Adipocyte (in vitro differentiated cells): ENCODE measurements at regions not wholly inside any gene's neighbourhood (a gene's known extent, or its start where the extent isn't known, plus 50 kb on each side); places are given as distances from the start of the nearest gene placed in this dataset.
"Not testable (repeated sequence)": the region's sequence is repeated elsewhere in the genome, so short reads cannot be mapped to it uniquely, and the experiment has no call there.

Source experiments
- DNase-seq: peaks from one replicate; pipeline ENCODE4 v3.0.0-alpha.2; 2015; ENCODE audit warnings: low read depth
- H3K27me3 ChIP-seq: replicated peaks from 2 replicates; pipeline ENCODE4 v1.7.0; 2013; ENCODE audit warnings: mild to moderate bottlenecking, low read length, moderate library complexity; ENCODE audit not compliant: control insufficient read depth, insufficient read depth
- H3K36me3 ChIP-seq: 2 replicates; pipeline ENCODE4 v1.7.0; 2013; ENCODE audit warnings: low read length, mild to moderate bottlenecking, moderate library complexity; ENCODE audit not compliant: control insufficient read depth, insufficient read depth, severe bottlenecking
- H3K4me1 ChIP-seq: 2 replicates; pipeline ENCODE4 v1.7.0; 2013; ENCODE audit warnings: mild to moderate bottlenecking, low read length, moderate library complexity; ENCODE audit not compliant: control insufficient read depth, insufficient read depth
- H3K4me3 ChIP-seq: 2 replicates; pipeline ENCODE4 v1.7.0; 2013; ENCODE audit warnings: mild to moderate bottlenecking, low read length, moderate library complexity
- H3K9ac ChIP-seq: 2 replicates; pipeline ENCODE4 v1.7.0; 2013; ENCODE audit warnings: mild to moderate bottlenecking, low read length, moderate library complexity
- H3K9me3 ChIP-seq: 2 replicates; pipeline ENCODE4 v1.7.0; 2013; ENCODE audit warnings: mild to moderate bottlenecking, low read length, moderate library complexity; ENCODE audit not compliant: control insufficient read depth

GRCh38 chr2:131774955-131775555 lies 247.4 kb downstream of the CCDC74A start:
- not testable (repeated sequence) for H3K27me3 ChIP-seq, H3K9me3 ChIP-seq, H3K9ac ChIP-seq, H3K4me1 ChIP-seq, H3K36me3 ChIP-seq, DNase-seq, H3K4me3 ChIP-seq

DNA sequence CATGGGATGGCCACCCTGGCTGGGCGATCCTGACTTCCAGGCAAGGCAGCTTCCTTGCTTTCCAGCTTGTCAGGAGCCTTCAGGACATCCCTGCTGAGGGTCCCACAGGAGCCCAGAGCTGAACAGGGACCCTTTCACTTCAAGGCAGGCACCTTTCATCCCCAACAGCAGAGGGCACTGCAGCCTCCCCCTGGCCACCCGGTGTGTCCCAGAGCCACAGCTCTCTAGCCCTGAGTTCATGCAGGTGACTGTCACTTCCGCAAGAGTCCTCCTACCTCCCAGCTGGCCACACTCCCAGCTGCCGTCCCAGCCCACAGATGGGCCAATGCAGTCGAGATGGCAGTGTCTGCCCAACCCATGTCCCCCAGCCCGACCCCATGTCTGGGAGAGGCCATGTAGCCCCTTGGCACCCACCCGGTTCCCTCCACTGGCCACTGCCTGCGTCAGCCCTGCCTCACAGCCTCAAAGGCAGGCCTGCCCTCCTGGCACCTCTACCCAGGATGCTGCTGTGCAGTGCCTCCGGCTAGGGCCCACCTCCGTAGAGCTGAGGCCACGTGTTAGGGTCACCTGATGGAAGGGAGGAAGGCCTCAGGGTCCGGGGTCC lies 248.3 kb downstream of the CCDC74A start:
- H3K9ac ChIP-seq, DNase-seq, H3K27me3 ChIP-seq, H3K9me3 ChIP-seq, H3K4me1 ChIP-seq, H3K36me3 ChIP-seq, H3K4me3 ChIP-seq: not testable (repeated sequence)

DNA sequence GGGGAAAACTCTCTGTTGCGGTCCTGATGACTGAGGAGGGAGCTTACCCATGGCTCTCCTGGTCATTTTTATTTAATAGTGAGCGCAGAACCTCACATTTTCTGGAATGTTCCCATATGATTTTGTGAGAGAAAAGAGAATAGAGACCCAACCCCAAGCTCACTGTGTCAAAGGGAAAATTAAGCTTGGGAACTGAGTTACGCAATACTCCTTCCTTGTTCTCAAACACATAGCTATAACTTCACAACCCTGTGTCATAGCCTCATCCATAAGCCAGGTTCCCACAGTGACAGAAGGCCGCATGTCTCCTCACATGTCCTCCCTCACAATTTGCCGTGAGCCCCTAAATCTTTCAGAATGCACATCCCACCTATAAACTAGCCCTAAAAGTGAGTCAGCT lies 252.8 kb downstream of the CCDC74A start:
- H3K36me3 ChIP-seq, H3K4me3 ChIP-seq, H3K9me3 ChIP-seq, H3K9ac ChIP-seq, H3K27me3 ChIP-seq, H3K4me1 ChIP-seq: not testable (repeated sequence)
- peak; percentile 3 for DNase-seq

DNA sequence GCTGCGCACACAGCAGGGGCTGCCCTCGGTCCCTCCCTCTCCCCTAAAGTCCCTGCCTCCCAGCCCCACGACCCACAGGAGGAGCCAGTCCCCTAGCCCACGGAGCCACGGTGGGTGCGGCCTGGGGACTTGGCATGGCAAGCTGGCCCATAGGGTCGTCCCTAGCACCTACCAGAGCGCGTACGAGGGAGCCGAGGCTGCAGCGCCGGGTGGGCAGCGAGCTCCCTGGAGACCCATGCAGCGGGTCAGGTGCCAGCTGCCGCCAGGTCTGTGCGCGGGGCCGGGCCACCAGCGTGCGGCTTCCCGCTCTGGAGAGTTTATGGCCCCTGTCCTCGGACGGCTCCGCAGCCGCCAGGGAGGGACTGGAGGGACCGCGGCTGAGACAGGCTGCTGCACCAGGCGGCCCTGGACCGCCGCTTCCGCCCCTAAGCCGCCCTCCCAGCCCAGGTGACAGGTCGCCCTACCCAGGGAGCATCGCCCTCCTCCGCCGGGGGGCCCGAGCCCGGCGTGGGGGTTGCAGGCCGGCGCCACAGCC lies 273.6 kb downstream of the CCDC74A start:
- no peaks in the 10 kb centered on the region for H3K36me3 ChIP-seq
- no peaks in the 10 kb centered on the region for H3K4me1 ChIP-seq
- H3K27me3 ChIP-seq: no peaks in the 10 kb centered on the region
- H3K9me3 ChIP-seq: no peaks in the 10 kb centered on the region
- no peak overlapping the region for H3K9ac ChIP-seq
- no peak for DNase-seq
- H3K4me3 ChIP-seq: no peak overlapping the region

- peak overlapping the region; percentile 77 for H3K4me3 ChIP-seq
- H3K9ac ChIP-seq: not testable (repeated sequence)
- peak; percentile 59 for DNase-seq
These were observed 274.2 kb downstream of the CCDC74A start for GRCh38 chr2:131801745-131802350.

DNA sequence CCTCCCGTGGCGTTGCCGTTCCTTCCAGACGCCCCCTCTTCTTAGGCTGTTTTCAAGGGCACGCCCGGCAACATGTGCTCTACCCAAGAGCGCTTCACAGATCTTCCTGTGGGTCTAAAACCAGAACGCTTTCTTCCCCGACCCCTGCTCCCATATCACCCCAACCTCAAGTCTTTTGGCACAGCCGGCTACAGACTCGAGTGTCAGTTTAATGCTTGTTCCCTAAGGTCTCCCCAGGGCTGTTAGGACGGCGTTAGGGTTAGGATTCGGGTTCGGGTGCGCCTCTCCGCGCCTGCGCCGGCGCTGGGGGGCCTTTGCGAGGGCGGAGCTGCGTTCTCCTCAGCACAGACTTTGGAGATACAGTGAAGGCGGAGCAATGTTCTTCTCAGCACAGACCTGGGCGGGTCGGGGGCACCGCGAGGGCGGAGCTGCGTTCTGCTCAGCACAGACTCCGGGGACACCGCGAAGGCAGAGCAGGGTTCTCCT lies 274.7 kb downstream of the CCDC74A start:
- H3K4me3 ChIP-seq: peak overlapping the region; percentile 77
- H3K36me3 ChIP-seq, H3K9me3 ChIP-seq, H3K27me3 ChIP-seq, DNase-seq, H3K9ac ChIP-seq, H3K4me1 ChIP-seq: not testable (repeated sequence)

More at GRCh38 chr2:131801745-131802350, 274.2 kb downstream of the CCDC74A start:
- H3K27me3 ChIP-seq, H3K4me1 ChIP-seq, H3K36me3 ChIP-seq, H3K9me3 ChIP-seq: not testable (repeated sequence)

- H3K9me3 ChIP-seq, H3K27me3 ChIP-seq: not testable (repeated sequence)
These were observed 275.5 kb downstream of the CCDC74A start for GRCh38 chr2:131803237-131803636.

DNA sequence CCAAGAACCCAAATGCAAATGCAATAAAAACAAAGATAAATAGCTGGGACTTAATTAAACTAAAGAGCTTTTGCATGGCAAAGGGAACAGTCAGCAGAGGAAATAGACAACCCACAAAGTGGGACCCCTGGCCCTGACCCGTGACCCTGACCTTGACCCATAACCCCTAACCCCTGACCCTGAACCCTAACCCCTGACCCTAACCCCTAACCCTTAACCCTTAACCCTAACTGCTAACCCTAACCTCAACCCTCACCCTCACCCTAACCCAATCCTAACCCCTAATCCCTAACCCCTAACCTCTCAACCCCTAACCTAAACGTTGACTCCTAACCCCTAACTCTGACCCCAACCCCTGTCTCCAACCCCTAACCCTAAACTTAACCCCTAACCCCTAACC lies 284.9 kb downstream of the CCDC74A start:
- not testable (repeated sequence) for H3K27me3 ChIP-seq, DNase-seq, H3K9ac ChIP-seq, H3K4me3 ChIP-seq, H3K36me3 ChIP-seq, H3K9me3 ChIP-seq, H3K4me1 ChIP-seq

More at GRCh38 chr2:131803237-131803636, 275.5 kb downstream of the CCDC74A start:
- not testable (repeated sequence) for H3K4me1 ChIP-seq, H3K9ac ChIP-seq, DNase-seq, H3K4me3 ChIP-seq, H3K36me3 ChIP-seq

- H3K36me3 ChIP-seq: not testable (repeated sequence)
These were observed 285.7 kb downstream of the CCDC74A start for GRCh38 chr2:131813378-131813777.

GRCh38 chr2:131818267-131818973 lies 290.7 kb downstream of the CCDC74A start:
- H3K4me3 ChIP-seq, DNase-seq, H3K27me3 ChIP-seq: not testable (repeated sequence)

More at GRCh38 chr2:131813378-131813777, 285.7 kb downstream of the CCDC74A start:
- not testable (repeated sequence) for H3K27me3 ChIP-seq, H3K9me3 ChIP-seq, H3K4me3 ChIP-seq, DNase-seq, H3K4me1 ChIP-seq, H3K9ac ChIP-seq

GRCh38 chr2:131822237-131822721 lies 294.6 kb downstream of the CCDC74A start:
- H3K9me3 ChIP-seq, H3K4me3 ChIP-seq, H3K27me3 ChIP-seq, H3K4me1 ChIP-seq, H3K9ac ChIP-seq, DNase-seq, H3K36me3 ChIP-seq: not testable (repeated sequence)

More at GRCh38 chr2:131818267-131818973, 290.7 kb downstream of the CCDC74A start:
- not testable (repeated sequence) for H3K9me3 ChIP-seq, H3K36me3 ChIP-seq, H3K9ac ChIP-seq, H3K4me1 ChIP-seq
